CD4-positive, alpha-beta T cell treated with Interleukin-21 for 1 hour (primary cell): ENCODE measurements at regions not wholly inside any gene's neighbourhood (a gene's known extent, or its start where the extent isn't known, plus 50 kb on each side); places are given as distances from the start of the nearest gene placed in this dataset.
"Not testable (repeated sequence)": the region's sequence is repeated elsewhere in the genome, so short reads cannot be mapped to it uniquely, and the experiment has no call there.

Experiments
- DNase-seq: peaks from one replicate; pipeline ENCODE4 v3.0.0-alpha.2; 2020

- DNase-seq, result no peak
These were observed 308.8 kb upstream of the FAM98A start for GRCh38 chr2:33907866-33908265.

GRCh38 chr2:33906129-33906528, 307.0 kb upstream of the FAM98A start:
- DNase-seq, result not testable (repeated sequence)

- no peak for DNase-seq
These were observed 305.7 kb upstream of the FAM98A start for GRCh38 chr2:33904801-33905200.

GRCh38 chr2:33903701-33904100, 304.6 kb upstream of the FAM98A start:
- no peak for DNase-seq

GRCh38 chr2:33903215-33903614, 304.1 kb upstream of the FAM98A start:
- no peak for DNase-seq

GRCh38 chr2:33900610-33901009, 301.5 kb upstream of the FAM98A start:
- DNase-seq, result no peak

- no peak for DNase-seq
These were observed 298.6 kb upstream of the FAM98A start for GRCh38 chr2:33897741-33898140.

GRCh38 chr2:33893824-33894223, 294.7 kb upstream of the FAM98A start:
- DNase-seq, result no peak

GRCh38 chr2:33891616-33892015, 292.5 kb upstream of the FAM98A start:
- no peak for DNase-seq

GRCh38 chr2:33890686-33891085, 291.6 kb upstream of the FAM98A start:
- DNase-seq, result no peak

- no peak for DNase-seq
These were observed 278.4 kb upstream of the FAM98A start for GRCh38 chr2:33877348-33878016.

GRCh38 chr2:33873076-33873605, 274.0 kb upstream of the FAM98A start:
- no peak for DNase-seq

- no peak for DNase-seq
These were observed 260.8 kb upstream of the FAM98A start for GRCh38 chr2:33859811-33860461.

- no peak for DNase-seq
These were observed 260.1 kb upstream of the FAM98A start for GRCh38 chr2:33859176-33859575.

GRCh38 chr2:33848486-33848885, 249.4 kb upstream of the FAM98A start:
- DNase-seq, result no peak

- DNase-seq, result no peak
These were observed 240.7 kb upstream of the FAM98A start for GRCh38 chr2:33839791-33840190.

- no peak for DNase-seq
These were observed 237.5 kb upstream of the FAM98A start for GRCh38 chr2:33836628-33837027.

GRCh38 chr2:33835911-33836310, 236.8 kb upstream of the FAM98A start:
- no peak for DNase-seq

GRCh38 chr2:33822964-33823363, 223.9 kb upstream of the FAM98A start:
- no peak for DNase-seq

- no peak for DNase-seq
These were observed 213.6 kb upstream of the FAM98A start for GRCh38 chr2:33812707-33813106.

GRCh38 chr2:33810046-33810835, 211.1 kb upstream of the FAM98A start:
- DNase-seq, result no peak

- no peak for DNase-seq
These were observed 206.9 kb upstream of the FAM98A start for GRCh38 chr2:33806041-33806440.

GRCh38 chr2:33804155-33804554, 205.1 kb upstream of the FAM98A start:
- no peak for DNase-seq

GRCh38 chr2:33796511-33796910, 197.4 kb upstream of the FAM98A start:
- DNase-seq, result no peak
